CD4-positive, alpha-beta memory T cell (primary cell): ENCODE measurements at regions not wholly inside any gene's neighbourhood (a gene's known extent, or its start where the extent isn't known, plus 50 kb on each side); places are given as distances from the start of the nearest gene placed in this dataset.
"Not testable (repeated sequence)": the region's sequence is repeated elsewhere in the genome, so short reads cannot be mapped to it uniquely, and the experiment has no call there.

Experiments used
- CTCF ChIA-PET: fragments of 350-600 bp; sonication (Branson Sonifier 250); formaldehyde crosslinking; loops from one replicate; lab custom pipeline; 2021; ENCODE audit warnings: inconsistent platforms; ENCODE audit not compliant: partially characterized antibody; lab: Charles Lee
- POLR2A ChIA-PET: fragments of 350-600 bp; sonication (Branson Sonifier 250); formaldehyde crosslinking; loops from one replicate; lab custom pipeline; 2021; ENCODE audit not compliant: partially characterized antibody; lab: Charles Lee
- DNase-seq, 5 donors: peaks; one replicate each; pipeline versions ENCODE4 v3.0.0 to v3.0.0-alpha.2; 2020 to 2022; ENCODE audit warnings: mixed read lengths in 1 of 5
- H3K27ac ChIP-seq: one replicate; pipeline ENCODE4 v1.7.0; 2013; ENCODE audit warnings: low read depth, low read length
- H3K27me3 ChIP-seq: 2 replicates; pipeline ENCODE4 v1.7.0; 2013; ENCODE audit warnings: mild to moderate bottlenecking, low read length, moderate library complexity; ENCODE audit not compliant: insufficient read depth
- H3K36me3 ChIP-seq: 2 replicates; pipeline ENCODE4 v1.7.0; 2013; ENCODE audit warnings: mild to moderate bottlenecking, low read length, moderate library complexity; ENCODE audit not compliant: insufficient read depth
- H3K4me1 ChIP-seq: 2 replicates; pipeline ENCODE4 v1.7.0; 2013; ENCODE audit warnings: mild to moderate bottlenecking, low read length, moderate library complexity; ENCODE audit not compliant: insufficient read depth
- H3K4me3 ChIP-seq, 2 donors: one replicate each; pipeline ENCODE4 v1.7.0; 2013; ENCODE audit warnings: low read length in 2 of 2, mild to moderate bottlenecking in 1 of 2
- H3K9me3 ChIP-seq, 2 donors: one replicate each; pipeline ENCODE4 v1.7.0; 2013; ENCODE audit warnings: low read length in 2 of 2, control low read depth in 1 of 2; ENCODE audit not compliant: control insufficient read depth in 1 of 2
- H3K27ac Mint-ChIP-seq, 7 donors: one replicate each; pipeline ENCODE4 v1.8.0; 2020 to 2021; ENCODE audit warnings: mixed read lengths in 7 of 7, mild to moderate bottlenecking in 6 of 7, inconsistent platforms in 3 of 7, moderate library complexity in 3 of 7
- H3K27me3 Mint-ChIP-seq, 2 donors: one replicate each; pipeline ENCODE4 v1.8.0; 2020 to 2021; ENCODE audit warnings: mixed read lengths in 2 of 2
- H3K36me3 Mint-ChIP-seq, 2 donors: one replicate each; pipeline ENCODE4 v1.8.0; 2020 to 2021; ENCODE audit warnings: mixed read lengths in 2 of 2, inconsistent platforms in 1 of 2, mild to moderate bottlenecking in 1 of 2
- H3K4me1 Mint-ChIP-seq, 4 donors: one replicate each; pipeline ENCODE4 v1.8.0; 2020 to 2021; ENCODE audit warnings: mixed read lengths in 4 of 4, mild to moderate bottlenecking in 1 of 4
- H3K4me3 Mint-ChIP-seq, 8 donors: one replicate each; pipeline ENCODE4 v1.8.0; 2020 to 2021; ENCODE audit warnings: mixed read lengths in 8 of 8, mild to moderate bottlenecking in 7 of 8, moderate library complexity in 6 of 8, inconsistent platforms in 3 of 8
- H3K9me3 Mint-ChIP-seq, 8 donors: one replicate each; pipeline ENCODE4 v1.8.0; 2020 to 2021; ENCODE audit warnings: mixed read lengths in 8 of 8, mild to moderate bottlenecking in 5 of 8, inconsistent platforms in 3 of 8, moderate library complexity in 1 of 8
- intact Hi-C: fragments of 100-400 bp; cut with micrococcal nuclease; formaldehyde crosslinking; loops from one replicate; pipeline ENCODE4 v1.15.1; 2023

- no peaks in the 10 kb centered on the region for H3K36me3 ChIP-seq
- H3K27me3 Mint-ChIP-seq = peaks cover 1 to 3% of the 10 kb centered on the region in 2 donors
- H3K36me3 Mint-ChIP-seq = no peaks in the 10 kb centered on the region
- DNase-seq = no peak
- intact Hi-C loops = no loop called here
- H3K4me3 Mint-ChIP-seq = no peak overlapping the region
- H3K27me3 ChIP-seq = no peaks in the 10 kb centered on the region
- ChIA-PET CTCF (no interaction called here), POLR2A (no interaction called here)
- peaks cover 0 to 14% (median 5%) of the 10 kb centered on the region in 8 donors for H3K9me3 Mint-ChIP-seq
- H3K9me3 ChIP-seq = no peaks in the 10 kb centered on the region
- no peak overlapping the region for H3K27ac Mint-ChIP-seq
- H3K27ac ChIP-seq = no peak overlapping the region
- peaks cover 0 to 5% (median 4%) of the 10 kb centered on the region in 4 donors for H3K4me1 Mint-ChIP-seq
- no peaks in the 10 kb centered on the region for H3K4me1 ChIP-seq
- H3K4me3 ChIP-seq = no peak overlapping the region
Measured at GRCh38 chr4:128653527-128654444, 155.7 kb upstream of the JADE1 start.

- H3K4me3 ChIP-seq = no peak overlapping the region
- no peak overlapping the region for H3K27ac ChIP-seq
- H3K4me3 Mint-ChIP-seq = no peak overlapping the region
- H3K36me3 ChIP-seq = no peaks in the 10 kb centered on the region
- no peaks in the 10 kb centered on the region for H3K36me3 Mint-ChIP-seq
- DNase-seq = no peak
- POLR2A ChIA-PET = no interaction called here
- H3K9me3 Mint-ChIP-seq = peaks cover 0 to 7% (median 4%) of the 10 kb centered on the region in 8 donors
- peaks cover 0 to 2% (median under 1%) of the 10 kb centered on the region in 4 donors for H3K4me1 Mint-ChIP-seq
- CTCF ChIA-PET = no interaction called here
- no peaks in the 10 kb centered on the region for H3K9me3 ChIP-seq
- no peaks in the 10 kb centered on the region for H3K27me3 ChIP-seq
- H3K4me1 ChIP-seq = no peaks in the 10 kb centered on the region
- H3K27ac Mint-ChIP-seq = no peak overlapping the region
- H3K27me3 Mint-ChIP-seq = peaks cover 0 to 5% of the 10 kb centered on the region in 2 donors
- intact Hi-C loops = no loop called here
Measured at GRCh38 chr4:128649575-128650205, 159.8 kb upstream of the JADE1 start.

GRCh38 chr4:128649161-128649560 lies 160.3 kb upstream of the JADE1 start:
- no peaks in the 10 kb centered on the region for H3K36me3 Mint-ChIP-seq
- peaks cover 0 to 4% (median 2%) of the 10 kb centered on the region in 8 donors for H3K9me3 Mint-ChIP-seq
- ChIA-PET POLR2A (no interaction called here), CTCF (no interaction called here)
- H3K27ac Mint-ChIP-seq = no peak overlapping the region
- Histone ChIP-seq H3K27ac (no peak overlapping the region), H3K27me3 (no peaks in the 10 kb centered on the region), H3K36me3 (no peaks in the 10 kb centered on the region), H3K4me3 (no peak overlapping the region), H3K4me1 (no peaks in the 10 kb centered on the region), H3K9me3 (no peaks in the 10 kb centered on the region)
- no peak for DNase-seq
- no peak overlapping the region for H3K4me3 Mint-ChIP-seq
- H3K4me1 Mint-ChIP-seq = peaks cover 0 to 2% (median under 1%) of the 10 kb centered on the region in 4 donors
- intact Hi-C loops = no loop called here
- peaks cover 0 to 5% of the 10 kb centered on the region in 2 donors for H3K27me3 Mint-ChIP-seq

GRCh38 chr4:128648021-128648420 lies 161.5 kb upstream of the JADE1 start:
- peaks cover 0 to 1% (median 0%) of the 10 kb centered on the region in 8 donors for H3K9me3 Mint-ChIP-seq
- CTCF ChIA-PET = interaction anchor here (0.7 kb wide), 1 partner anchor 120 kb away, joined by 4 read pairs; no protein-coding TSS in a partner anchor
- peaks cover 0 to 5% of the 10 kb centered on the region in 2 donors for H3K27me3 Mint-ChIP-seq

GRCh38 chr4:128646893-128647292 lies 162.6 kb upstream of the JADE1 start:
- H3K36me3 Mint-ChIP-seq, CTCF ChIA-PET, POLR2A ChIA-PET: not testable (repeated sequence)

More at GRCh38 chr4:128648021-128648420, 161.5 kb upstream of the JADE1 start:
- no peaks in the 10 kb centered on the region for H3K36me3 ChIP-seq
- no peak overlapping the region for H3K27ac ChIP-seq
- Mint-ChIP-seq H3K4me1 (peaks cover 0 to 2% (median under 1%) of the 10 kb centered on the region in 4 donors), H3K36me3 (no peaks in the 10 kb centered on the region), H3K27ac (no peak overlapping the region), H3K4me3 (no peak overlapping the region)
- H3K27me3 ChIP-seq = no peaks in the 10 kb centered on the region
- no peak overlapping the region for H3K4me3 ChIP-seq
- POLR2A ChIA-PET = no interaction called here
- no peaks in the 10 kb centered on the region for H3K9me3 ChIP-seq
- H3K4me1 ChIP-seq = no peaks in the 10 kb centered on the region
- intact Hi-C loops = no loop called here
- DNase-seq = no peak

GRCh38 chr4:128644693-128645654 lies 164.5 kb upstream of the JADE1 start:
- H3K27me3 Mint-ChIP-seq, CTCF ChIA-PET, H3K4me1 ChIP-seq, H3K4me3 ChIP-seq, H3K27ac Mint-ChIP-seq, H3K36me3 Mint-ChIP-seq, H3K27me3 ChIP-seq, H3K36me3 ChIP-seq, POLR2A ChIA-PET, H3K9me3 ChIP-seq, H3K9me3 Mint-ChIP-seq, H3K4me3 Mint-ChIP-seq, intact Hi-C loops, H3K4me1 Mint-ChIP-seq, H3K27ac ChIP-seq, DNase-seq: not testable (repeated sequence)

More at GRCh38 chr4:128646893-128647292, 162.6 kb upstream of the JADE1 start:
- H3K4me3 Mint-ChIP-seq, H3K4me3 ChIP-seq, H3K4me1 ChIP-seq, H3K27me3 ChIP-seq, H3K27ac ChIP-seq, H3K36me3 ChIP-seq, H3K9me3 Mint-ChIP-seq, H3K4me1 Mint-ChIP-seq, H3K27ac Mint-ChIP-seq, H3K9me3 ChIP-seq, intact Hi-C loops, DNase-seq, H3K27me3 Mint-ChIP-seq: not testable (repeated sequence)
